Choroid plexus epithelial cell (primary cell): ENCODE measurements at regions not wholly inside any gene's neighbourhood (a gene's known extent, or its start where the extent isn't known, plus 50 kb on each side); places are given as distances from the start of the nearest gene placed in this dataset.
"Not testable (repeated sequence)": the region's sequence is repeated elsewhere in the genome, so short reads cannot be mapped to it uniquely, and the experiment has no call there.

Experiments
- DNase-seq: peaks from one replicate; pipeline ENCODE4 v3.0.0-alpha.2; 2010; ENCODE audit warnings: low read depth
- H3K4me3 ChIP-seq: 2 replicates; pipeline ENCODE4 v1.5.1; 2011; ENCODE audit warnings: low read depth, mild to moderate bottlenecking, control low read depth, low read length, moderate library complexity
- TF ChIP-seq, protein P1 (sequence below): conservative IDR thresholded peaks from 2 replicates; pipeline ENCODE4 v1.5.1; 2011; ENCODE audit warnings: low read depth, mild to moderate bottlenecking, control low read depth, inconsistent platforms, low read length, moderate library complexity

DNA sequence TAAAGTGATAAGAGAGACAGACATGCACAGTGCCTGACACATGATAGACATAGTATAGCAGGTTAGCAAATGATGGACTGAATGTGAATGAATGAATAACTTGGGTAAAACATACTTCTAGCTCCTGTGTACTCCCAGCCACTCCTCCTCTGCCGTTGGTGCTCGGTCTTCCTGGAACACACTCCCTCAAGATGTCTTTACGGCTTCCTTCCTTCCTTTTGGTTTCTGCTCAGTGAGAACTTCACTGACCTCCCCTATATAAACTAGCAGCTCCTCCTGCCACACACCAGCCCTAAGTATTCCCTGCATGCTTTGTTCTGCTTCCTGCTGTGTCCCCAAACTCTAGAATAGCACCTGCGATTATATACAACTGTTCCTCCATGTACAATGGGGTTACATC lies 50.2 kb downstream of the RAD54L2 start:
- DNase-seq = no peak
- TF ChIP-seq, protein P1, sequence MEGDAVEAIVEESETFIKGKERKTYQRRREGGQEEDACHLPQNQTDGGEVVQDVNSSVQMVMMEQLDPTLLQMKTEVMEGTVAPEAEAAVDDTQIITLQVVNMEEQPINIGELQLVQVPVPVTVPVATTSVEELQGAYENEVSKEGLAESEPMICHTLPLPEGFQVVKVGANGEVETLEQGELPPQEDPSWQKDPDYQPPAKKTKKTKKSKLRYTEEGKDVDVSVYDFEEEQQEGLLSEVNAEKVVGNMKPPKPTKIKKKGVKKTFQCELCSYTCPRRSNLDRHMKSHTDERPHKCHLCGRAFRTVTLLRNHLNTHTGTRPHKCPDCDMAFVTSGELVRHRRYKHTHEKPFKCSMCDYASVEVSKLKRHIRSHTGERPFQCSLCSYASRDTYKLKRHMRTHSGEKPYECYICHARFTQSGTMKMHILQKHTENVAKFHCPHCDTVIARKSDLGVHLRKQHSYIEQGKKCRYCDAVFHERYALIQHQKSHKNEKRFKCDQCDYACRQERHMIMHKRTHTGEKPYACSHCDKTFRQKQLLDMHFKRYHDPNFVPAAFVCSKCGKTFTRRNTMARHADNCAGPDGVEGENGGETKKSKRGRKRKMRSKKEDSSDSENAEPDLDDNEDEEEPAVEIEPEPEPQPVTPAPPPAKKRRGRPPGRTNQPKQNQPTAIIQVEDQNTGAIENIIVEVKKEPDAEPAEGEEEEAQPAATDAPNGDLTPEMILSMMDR = no peak
- H3K4me3 ChIP-seq = no peak overlapping the region

DNA sequence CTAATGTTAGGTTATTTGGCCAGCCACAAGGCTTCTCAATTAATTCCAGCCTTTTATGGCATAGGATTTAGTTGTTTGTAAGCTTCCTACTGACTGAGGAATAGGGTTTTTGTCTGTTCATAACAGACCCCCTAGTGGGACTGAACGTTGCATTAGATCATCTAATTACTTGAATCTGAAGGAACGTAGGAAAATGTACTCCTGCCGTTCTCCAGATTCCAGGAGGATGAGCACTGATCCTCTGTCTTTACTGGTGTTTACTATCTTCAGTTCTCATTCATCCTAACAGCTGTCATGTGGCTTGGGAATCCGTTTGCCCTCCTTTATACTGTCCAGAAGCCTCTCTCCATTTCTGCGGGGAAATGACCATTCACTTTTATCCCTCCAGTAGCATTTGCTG lies 52.7 kb downstream of the RAD54L2 start:
- peak; percentile 71 for DNase-seq
- H3K4me3 ChIP-seq = no peak overlapping the region
- TF ChIP-seq, protein P1 = no peak

DNA sequence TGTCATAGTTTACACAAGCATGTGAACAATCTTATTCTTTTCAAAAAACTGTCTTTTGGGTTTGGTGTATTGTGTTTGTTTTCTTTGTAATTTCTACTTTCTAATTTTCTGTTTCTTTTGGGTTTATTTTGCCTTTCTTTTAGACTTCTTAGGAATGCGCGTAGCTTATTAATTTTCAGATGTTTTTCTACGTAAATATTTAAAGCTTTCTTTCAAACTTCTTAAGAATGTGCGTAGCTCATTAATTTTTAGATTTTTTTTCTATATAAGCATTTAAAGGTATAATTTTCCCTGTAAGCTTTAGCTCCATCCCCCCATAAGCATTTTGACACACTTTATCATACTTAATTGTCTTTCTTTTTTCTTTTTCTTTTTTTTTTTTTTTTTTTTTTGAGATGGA lies 55.2 kb downstream of the RAD54L2 start:
- no peak overlapping the region for H3K4me3 ChIP-seq
- TF ChIP-seq, protein P1 = no peak
- no peak for DNase-seq

DNA sequence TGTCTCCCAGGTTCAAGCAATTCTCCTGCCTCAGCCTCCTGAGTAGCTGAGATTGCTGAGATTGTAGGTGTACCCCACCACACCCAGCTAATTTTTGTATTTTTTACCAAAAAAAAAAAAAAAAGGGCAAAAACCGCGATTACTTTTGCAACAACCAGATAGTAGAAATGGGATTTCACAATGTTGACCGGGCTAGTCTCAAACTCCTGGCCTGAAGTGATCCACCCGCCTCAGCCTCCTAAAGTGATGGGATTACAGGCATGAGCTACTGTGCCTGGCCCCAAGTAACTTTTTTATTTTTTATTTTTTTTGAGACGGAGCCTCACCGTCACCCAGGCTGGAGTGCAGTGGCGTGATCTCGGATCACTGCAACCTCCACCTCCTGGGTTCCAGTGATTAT lies 61.1 kb downstream of the RAD54L2 start:
- H3K4me3 ChIP-seq, DNase-seq: not testable (repeated sequence)

DNA sequence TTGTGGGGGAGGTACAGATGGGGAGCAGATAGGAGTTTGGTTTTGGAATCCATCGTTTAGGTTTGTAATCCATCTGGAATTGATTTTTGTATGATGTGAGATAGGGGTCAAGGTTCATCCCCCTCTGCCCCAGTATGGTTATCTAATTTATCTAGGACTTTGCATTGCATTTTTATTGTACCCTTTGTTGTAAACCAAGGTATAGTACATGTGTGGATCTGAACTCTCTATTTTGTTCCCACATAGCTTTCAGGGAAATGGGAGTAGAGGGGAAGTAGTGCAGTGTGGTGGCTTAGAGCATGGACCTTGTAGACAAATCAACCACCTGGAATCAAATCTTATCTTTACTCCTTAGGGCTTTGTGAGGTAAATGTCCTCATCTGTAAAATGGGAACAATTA lies 65.7 kb downstream of the RAD54L2 start:
- H3K4me3 ChIP-seq = no peak overlapping the region
- TF ChIP-seq, protein P1 = no peak
- no peak for DNase-seq

DNA sequence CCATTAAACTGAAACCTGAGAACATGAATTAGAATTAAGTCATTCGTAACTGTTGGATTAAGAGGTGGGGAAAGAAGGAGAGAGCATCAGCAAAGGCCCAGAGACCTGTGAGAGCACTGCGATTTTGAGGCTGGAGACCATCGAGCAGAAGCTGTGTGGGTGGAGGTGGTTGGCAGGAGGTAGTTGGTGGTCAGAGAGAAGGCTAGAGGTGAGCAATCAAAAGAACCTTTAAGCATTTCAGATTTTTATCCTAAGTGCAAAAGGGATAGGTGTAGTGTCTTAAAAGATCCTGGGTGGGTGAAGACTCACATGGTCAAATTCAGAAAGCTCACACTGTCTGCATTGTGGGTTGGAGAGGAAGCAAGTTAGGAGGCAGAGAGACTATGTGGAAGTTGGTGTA lies 65.1 kb upstream of the TEX264 start:
- H3K4me3 ChIP-seq = no peak overlapping the region
- no peak for DNase-seq
- TF ChIP-seq, protein P1 = no peak

DNA sequence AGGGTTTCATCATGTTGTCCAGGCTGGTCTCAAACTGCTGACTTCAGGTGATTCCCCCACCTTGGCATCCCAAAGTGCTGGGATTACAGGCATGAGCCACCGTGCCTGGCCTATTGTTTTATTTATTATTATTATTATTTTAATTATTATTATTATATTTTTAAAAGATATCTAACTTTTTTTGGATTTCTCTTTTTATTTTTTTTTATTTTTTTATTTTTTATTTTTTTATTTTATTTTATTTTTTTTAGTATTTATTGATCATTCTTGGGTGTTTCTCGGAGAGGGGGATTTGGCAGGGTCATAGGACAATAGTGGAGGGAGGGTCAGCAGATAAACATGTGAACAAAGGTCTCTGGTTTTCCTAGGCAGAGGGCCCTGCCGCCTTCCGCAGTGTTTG lies 64.2 kb upstream of the TEX264 start:
- not testable (repeated sequence) for DNase-seq, H3K4me3 ChIP-seq

DNA sequence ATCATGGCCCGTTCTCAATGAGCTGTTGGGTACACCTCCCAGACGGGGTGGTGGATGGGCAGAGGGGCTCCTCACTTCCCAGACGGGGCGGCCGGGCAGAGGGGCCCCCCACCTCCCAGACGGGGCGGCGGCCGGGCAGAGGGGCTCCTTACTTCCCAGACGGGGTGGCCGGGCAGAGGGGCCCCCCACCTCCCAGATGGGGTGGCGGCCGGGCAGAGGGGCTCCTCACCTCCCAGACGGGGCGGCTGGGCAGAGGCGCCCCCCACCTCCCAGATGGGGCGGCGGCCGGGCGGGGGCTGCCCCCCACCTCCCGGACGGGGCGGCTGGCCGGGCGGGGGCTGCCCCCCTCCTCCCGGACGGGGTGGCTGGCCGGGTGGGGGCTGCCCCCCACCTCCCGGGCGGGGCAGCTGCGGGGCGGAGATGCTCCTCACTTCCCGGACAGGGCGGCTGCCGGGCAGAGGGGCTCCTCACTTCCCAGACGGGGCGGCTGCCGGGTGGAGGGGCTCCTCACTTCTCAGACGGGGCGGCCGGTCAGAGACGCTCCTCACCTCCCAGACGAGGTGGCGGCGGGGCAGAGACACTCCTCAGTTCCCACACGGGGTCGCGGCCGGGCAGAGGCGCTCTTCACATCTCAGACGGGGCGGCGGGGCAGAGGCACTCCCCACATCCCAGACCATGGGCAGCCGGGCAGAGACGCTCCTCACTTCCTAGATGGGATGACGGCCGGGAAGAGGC lies 63.3 kb upstream of the TEX264 start:
- DNase-seq, H3K4me3 ChIP-seq: not testable (repeated sequence)

DNA sequence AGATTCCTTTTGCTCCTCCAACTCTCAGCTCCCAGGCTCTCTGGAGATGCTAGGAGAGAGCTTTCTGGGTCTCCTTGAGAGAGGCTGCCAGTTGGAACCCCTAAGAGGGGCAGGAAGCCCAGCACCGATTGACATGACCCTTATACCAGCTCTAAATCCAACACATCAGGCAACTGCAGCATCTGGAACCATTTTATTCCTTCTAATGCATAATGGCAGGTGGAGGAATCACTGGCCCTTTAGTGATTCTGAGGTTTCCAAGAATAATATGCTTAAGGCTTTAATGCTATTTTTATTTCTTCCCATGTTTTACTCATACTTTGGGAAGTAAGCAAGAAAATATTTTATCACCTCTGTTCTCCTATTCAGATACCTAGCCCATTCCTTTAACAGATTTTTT lies 60.3 kb upstream of the TEX264 start:
- H3K4me3 ChIP-seq = no peak overlapping the region
- TF ChIP-seq, protein P1 = no peak
- DNase-seq = no peak
